ENCODE measurements at regions not wholly inside any gene's neighbourhood (a gene's known extent, or its start where the extent isn't known, plus 50 kb on each side); places are given as distances from the start of the nearest gene placed in this dataset.

GRCh38 chr4:178955614-178956013, 1513.4 kb upstream of the AGA start:
- Histone ChIP-seq H3K4me1 (ENCODE audit: control insufficient read depth in 1 of 2, insufficient read depth in 2 of 2, low read length in 2 of 2) (no peaks in the 10 kb centered on the region), H3K9me3 (ENCODE audit: control insufficient read depth in 1 of 2, insufficient read depth in 1 of 2, low read depth in 1 of 2, low read length in 2 of 2) (no peaks in the 10 kb centered on the region), H3K27me3 (ENCODE audit: insufficient read depth, low read length) (no peaks in the 10 kb centered on the region), H2AFZ (ENCODE audit: low read depth, low read length, poor library complexity, severe bottlenecking) (no peak overlapping the region), H3K9me2 (ENCODE audit: insufficient read depth) (no peaks in the 10 kb centered on the region), H4K20me1 (ENCODE audit: insufficient read depth) (no peaks in the 10 kb centered on the region), H3K4me3 (replicated peaks in 1 of 2; ENCODE audit: low read depth in 1 of 2, low read length in 2 of 2) (no peak overlapping the region), H3K79me2 (ENCODE audit: insufficient read depth, low read length) (no peaks in the 10 kb centered on the region), H3K9ac (ENCODE audit: low read length) (no peak overlapping the region), H3K4me2 (ENCODE audit: low read length) (no peak overlapping the region), H3K36me3 (ENCODE audit: control insufficient read depth in 1 of 2, insufficient read depth in 2 of 2, low read length in 2 of 2) (no peaks in the 10 kb centered on the region), H3K27ac (ENCODE audit: low read depth, low read length) (no peak overlapping the region)
- no peak for ATAC-seq
- CTCF ChIA-PET = no interaction called here
- DNase-seq (ENCODE audit: low read depth, low spot score) = no peak
- BruUV-seq (replicated peaks) = no TSS peak
- intact Hi-C loops (cut with micrococcal nuclease) = no loop called here
- POLR2A ChIA-PET = no interaction called here
- RAD21 ChIA-PET (ENCODE audit: low non-redundant PET in 1 of 2, low total read pairs in 2 of 2, uncharacterized antibody in 2 of 2, unreplicated experiment in 2 of 2) = no interaction called here
- TF ChIP-seq REST (IDR thresholded peaks at IDR 0.05; ENCODE audit: low read depth) (no peak), ZFX (IDR thresholded peaks at IDR 0.05) (no peak), POLR2AphosphoS5 (IDR thresholded peaks at IDR 0.05; ENCODE audit: low read depth, low read length) (no peak), ATF3 (IDR thresholded peaks at IDR 0.05) (no peak), FOSL1 (IDR thresholded peaks at IDR 0.05; ENCODE audit: low read depth) (no peak), YY1 (IDR thresholded peaks at IDR 0.05; ENCODE audit: extremely low read depth, insufficient replicate concordance, low read depth, low read length) (no peak), SP1 (IDR thresholded peaks at IDR 0.05; ENCODE audit: low read depth) (no peak)

Data from HCT116 (cell line).